T-cell (primary cell): ENCODE measurements at regions not wholly inside any gene's neighbourhood (a gene's known extent, or its start where the extent isn't known, plus 50 kb on each side); places are given as distances from the start of the nearest gene placed in this dataset.

Experiments used
- ATAC-seq, 4 experiments: fragments of 200-7000 bp in 3 of 4; fragments of 150-1000 bp in 1 of 4; cut with Tn5 transposase; replicated peaks in 1 of 4; 1 replicate in 3 of 4; 2 replicates in 1 of 4; pipeline ENCODE4 v1.10.0; 2021; ENCODE audit warnings: moderate library complexity in 3 of 4, mild to moderate bottlenecking in 2 of 4, moderate number of reproducible peaks in 1 of 4
- CTCF ChIA-PET, 2 donors: fragments of 300-600 bp; sonication (Branson Sonifier 250); formaldehyde crosslinking; loops; one replicate each; lab custom pipeline; 2022; ENCODE audit warnings: antibody characterized with exemption in 2 of 2; lab: Charles Lee
- POLR2A ChIA-PET, 2 donors: fragments of 300-600 bp; sonication (Branson Sonifier 250); formaldehyde crosslinking; loops; one replicate each; lab custom pipeline; 2022; ENCODE audit warnings: antibody characterized with exemption in 2 of 2; lab: Charles Lee
- DNase-seq, 35 experiments: peaks; one replicate each; pipeline versions ENCODE4 v3.0.0 to v3.0.0-alpha.2; 2013 to 2023
- H3K27ac ChIP-seq: one replicate; pipeline ENCODE4 v1.5.1; 2013; ENCODE audit warnings: low read length
- H3K27me3 ChIP-seq, 2 experiments: replicated peaks in 1 of 2; 1 replicate in 1 of 2; 2 replicates in 1 of 2; pipeline versions ENCODE4 v1.6.1 to v1.7.0; 2013; ENCODE audit warnings: low read length in 1 of 2, mixed read lengths in 1 of 2; ENCODE audit not compliant: control insufficient read depth in 2 of 2, insufficient read depth in 2 of 2; ENCODE audit errors: extremely low read depth in 1 of 2
- H3K36me3 ChIP-seq, 2 donors: 1 replicate in 1 of 2; 2 replicates in 1 of 2; pipeline versions ENCODE4 v1.6.1 to v1.7.0; 2013; ENCODE audit warnings: low read length in 1 of 2; ENCODE audit not compliant: control insufficient read depth in 2 of 2, insufficient read depth in 1 of 2; ENCODE audit errors: extremely low read depth in 1 of 2
- H3K4me1 ChIP-seq, 2 experiments: 1 replicate in 1 of 2; 2 replicates in 1 of 2; pipeline versions ENCODE4 v1.6.1 to v1.7.0; 2013; ENCODE audit warnings: low read length in 2 of 2, mixed read lengths in 1 of 2; ENCODE audit not compliant: insufficient read depth in 2 of 2, control insufficient read depth in 1 of 2; ENCODE audit errors: extremely low read depth in 1 of 2
- H3K4me3 ChIP-seq, 2 donors: 1 replicate in 1 of 2; 2 replicates in 1 of 2; pipeline versions ENCODE4 v1.5.1 to v1.7.0; 2013; ENCODE audit warnings: mild to moderate bottlenecking in 2 of 2, low read length in 1 of 2, moderate library complexity in 1 of 2; ENCODE audit not compliant: control insufficient read depth in 1 of 2; ENCODE audit errors: extremely low read depth in 1 of 2
- H3K9me3 ChIP-seq: 2 replicates; pipeline ENCODE4 v1.7.0; 2013
- H3K27ac Mint-ChIP-seq, 2 donors: one replicate each; pipeline ENCODE4 v1.8.0; 2020 to 2021; ENCODE audit warnings: mild to moderate bottlenecking in 2 of 2, mixed read lengths in 2 of 2
- H3K27me3 Mint-ChIP-seq, 2 donors: one replicate each; pipeline ENCODE4 v1.8.0; 2021 to 2022; ENCODE audit warnings: mixed read lengths in 2 of 2
- H3K36me3 Mint-ChIP-seq: one replicate; pipeline ENCODE4 v1.8.0; 2021; ENCODE audit warnings: mixed read lengths
- H3K4me1 Mint-ChIP-seq, 3 donors: one replicate each; pipeline ENCODE4 v1.8.0; 2020 to 2022; ENCODE audit warnings: mixed read lengths in 3 of 3, mild to moderate bottlenecking in 1 of 3
- H3K4me3 Mint-ChIP-seq, 3 donors: one replicate each; pipeline ENCODE4 v1.8.0; 2020 to 2022; ENCODE audit warnings: mild to moderate bottlenecking in 3 of 3, mixed read lengths in 3 of 3, moderate library complexity in 3 of 3
- H3K9me3 Mint-ChIP-seq, 3 donors: one replicate each; pipeline ENCODE4 v1.8.0; 2020 to 2022; ENCODE audit warnings: mixed read lengths in 3 of 3
- WGBS: methylation state at CpG from one replicate; pipeline ENCODE4 v1.1.5; 2013; ENCODE audit warnings: missing lambda C conversion rate; ENCODE audit not compliant: insufficient coverage; 5-methylcytosine and 5-hydroxymethylcytosine counted together

GRCh38 chr9:135022191-135022870 lies 65.1 kb upstream of the OLFM1 start:
- Mint-ChIP-seq H3K27ac (no peak overlapping the region), H3K4me3 (no peak overlapping the region), H3K36me3 (no peaks in the 10 kb centered on the region), H3K9me3 (no peaks in the 10 kb centered on the region), H3K4me1 (no peaks in the 10 kb centered on the region), H3K27me3 (peaks cover 9 to 12% of the 10 kb centered on the region in 2 donors)
- no peaks in the 10 kb centered on the region for H3K9me3 ChIP-seq
- H3K27ac ChIP-seq = no peak overlapping the region
- no peaks in the 10 kb centered on the region for H3K36me3 ChIP-seq
- DNase-seq (no peak), ATAC-seq (no peak)
- peaks cover 0 to 27% of the 10 kb centered on the region in 2 experiments for H3K27me3 ChIP-seq
- POLR2A ChIA-PET = no interaction called here
- 80% methylated on average over 9 of the region's 18 CpGs for WGBS
- no peaks in the 10 kb centered on the region for H3K4me1 ChIP-seq
- CTCF ChIA-PET = no interaction called here
- H3K4me3 ChIP-seq = no peak overlapping the region

GRCh38 chr9:135023088-135023785 lies 64.2 kb upstream of the OLFM1 start:
- Histone ChIP-seq H3K27ac (no peak overlapping the region), H3K36me3 (no peaks in the 10 kb centered on the region), H3K4me1 (no peaks in the 10 kb centered on the region), H3K9me3 (no peaks in the 10 kb centered on the region), H3K4me3 (no peak overlapping the region), H3K27me3 (peaks cover 0 to 27% of the 10 kb centered on the region in 2 experiments)
- POLR2A ChIA-PET = no interaction called here
- Mint-ChIP-seq H3K27ac (no peak overlapping the region), H3K4me3 (no peak overlapping the region), H3K27me3 (peaks cover 9 to 12% of the 10 kb centered on the region in 2 donors), H3K36me3 (no peaks in the 10 kb centered on the region), H3K9me3 (no peaks in the 10 kb centered on the region), H3K4me1 (no peaks in the 10 kb centered on the region)
- 72% methylated on average over 3 of the region's 9 CpGs for WGBS
- DNase-seq = no peak
- CTCF ChIA-PET = no interaction called here
- no peak for ATAC-seq

- CTCF ChIA-PET = no interaction called here
Observed at GRCh38 chr9:135023786-135024405, 63.6 kb upstream of the OLFM1 start.

GRCh38 chr9:135029463-135029862 lies 58.0 kb upstream of the OLFM1 start:
- Mint-ChIP-seq H3K4me3 (no peak overlapping the region), H3K9me3 (no peaks in the 10 kb centered on the region), H3K27ac (no peak overlapping the region), H3K27me3 (peaks cover 6 to 9% of the 10 kb centered on the region in 2 donors), H3K36me3 (no peaks in the 10 kb centered on the region), H3K4me1 (no peaks in the 10 kb centered on the region)
- DNase-seq (no peak), ATAC-seq (no peak)
- POLR2A ChIA-PET = no interaction called here
- no peaks in the 10 kb centered on the region for H3K9me3 ChIP-seq
- no peak overlapping the region for H3K27ac ChIP-seq
- CTCF ChIA-PET = no interaction called here
- H3K27me3 ChIP-seq = peaks cover 0 to 6% of the 10 kb centered on the region in 2 experiments
- no peaks in the 10 kb centered on the region for H3K36me3 ChIP-seq
- no peaks in the 10 kb centered on the region for H3K4me1 ChIP-seq
- 75% methylated on average over 12 of the region's 13 CpGs for WGBS
- no peak overlapping the region for H3K4me3 ChIP-seq

More at GRCh38 chr9:135023786-135024405, 63.6 kb upstream of the OLFM1 start:
- Mint-ChIP-seq H3K4me1 (no peaks in the 10 kb centered on the region), H3K36me3 (no peaks in the 10 kb centered on the region), H3K27me3 (peaks cover 9 to 12% of the 10 kb centered on the region in 2 donors), H3K9me3 (no peaks in the 10 kb centered on the region), H3K4me3 (no peak overlapping the region), H3K27ac (no peak overlapping the region)
- Histone ChIP-seq H3K36me3 (no peaks in the 10 kb centered on the region), H3K4me1 (no peaks in the 10 kb centered on the region), H3K4me3 (no peak overlapping the region), H3K27ac (no peak overlapping the region), H3K27me3 (peaks cover 0 to 27% of the 10 kb centered on the region in 2 experiments), H3K9me3 (no peaks in the 10 kb centered on the region)
- WGBS = 69% methylated on average over 8 of the region's 15 CpGs
- ATAC-seq = no peak
- POLR2A ChIA-PET = no interaction called here
- no peak for DNase-seq

GRCh38 chr9:135029871-135030565 lies 57.5 kb upstream of the OLFM1 start:
- no peaks in the 10 kb centered on the region for H3K4me1 ChIP-seq
- no peaks in the 10 kb centered on the region for H3K36me3 ChIP-seq
- WGBS = 71% methylated on average over 12 of the region's 19 CpGs
- ATAC-seq (no peak), DNase-seq (no peak)
- Mint-ChIP-seq H3K4me3 (no peak overlapping the region), H3K27me3 (peaks cover 9% of the 10 kb centered on the region in 2 donors), H3K36me3 (no peaks in the 10 kb centered on the region), H3K27ac (no peak overlapping the region), H3K9me3 (no peaks in the 10 kb centered on the region), H3K4me1 (no peaks in the 10 kb centered on the region)
- ChIA-PET CTCF (no interaction called here), POLR2A (no interaction called here)
- H3K27me3 ChIP-seq = peaks cover 0 to 6% of the 10 kb centered on the region in 2 experiments
- no peak overlapping the region for H3K4me3 ChIP-seq
- no peak overlapping the region for H3K27ac ChIP-seq
- no peaks in the 10 kb centered on the region for H3K9me3 ChIP-seq

- Mint-ChIP-seq H3K4me3 (no peak overlapping the region), H3K9me3 (no peaks in the 10 kb centered on the region), H3K4me1 (no peaks in the 10 kb centered on the region), H3K27ac (no peak overlapping the region), H3K27me3 (peaks cover 9 to 11% of the 10 kb centered on the region in 2 donors), H3K36me3 (no peaks in the 10 kb centered on the region)
- POLR2A ChIA-PET = no interaction called here
- CTCF ChIA-PET = no interaction called here
- Histone ChIP-seq H3K27ac (no peak overlapping the region), H3K4me1 (no peaks in the 10 kb centered on the region), H3K4me3 (no peak overlapping the region), H3K27me3 (peaks cover 0 to 6% of the 10 kb centered on the region in 2 experiments), H3K9me3 (no peaks in the 10 kb centered on the region), H3K36me3 (no peaks in the 10 kb centered on the region)
- ATAC-seq (no peak), DNase-seq (no peak)
- 65% methylated on average over 11 of the region's 16 CpGs for WGBS
Observed at GRCh38 chr9:135030566-135031226, 56.8 kb upstream of the OLFM1 start.
